A549 (cell line): ENCODE measurements at regions not wholly inside any gene's neighbourhood (a gene's known extent, or its start where the extent isn't known, plus 50 kb on each side); places are given as distances from the start of the nearest gene placed in this dataset.

Source experiments
- JUN ChIP-seq, 2 experiments: fragments of >200 bp; sonication (Bioruptor Twin); formaldehyde crosslinking; IDR thresholded peaks; 2 replicates in 1 of 2; 3 replicates in 1 of 2; pipeline ENCODE4 v1.6.1; 2016 to 2017
- POLR2A ChIP-seq: IDR thresholded peaks from 2 replicates; pipeline ENCODE4 v1.6.1; 2012; ENCODE audit warnings: mild to moderate bottlenecking, low read length
- TF ChIP-seq, protein P1 (sequence below): fragments of >200 bp; sonication (Bioruptor Twin); formaldehyde crosslinking; IDR thresholded peaks from 3 replicates; pipeline ENCODE4 v1.5.1; 2016
- TF ChIP-seq, protein P2 (sequence below): fragments of 200-600 bp; sonication (generic); IDR thresholded peaks from 2 replicates; pipeline ENCODE4 v1.6.1; 2016; ENCODE audit warnings: antibody characterized with exemption, mild to moderate bottlenecking, moderate library complexity
- TF ChIP-seq, protein P3 (sequence below): IDR thresholded peaks from 2 replicates; pipeline ENCODE4 v1.6.1; 2012

DNA sequence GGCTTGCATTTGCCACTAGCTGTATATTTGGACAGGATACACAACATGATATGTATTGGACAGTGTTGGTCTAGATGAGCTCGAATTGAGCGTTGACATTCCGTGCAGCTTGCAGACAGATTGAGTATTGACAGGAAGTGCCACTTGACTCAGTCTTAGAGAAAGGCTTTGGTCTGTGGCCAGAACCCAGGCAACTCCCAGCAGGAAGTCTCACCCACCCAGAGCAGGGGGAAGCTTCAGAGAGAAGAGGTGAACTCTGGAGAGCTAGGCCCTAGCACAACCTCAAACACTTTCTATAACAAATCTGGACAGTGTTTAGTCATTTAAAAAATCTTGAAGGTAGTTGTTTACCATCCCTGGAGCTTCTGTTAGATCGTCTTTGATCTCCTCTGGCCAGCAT lies 280.5 kb downstream of the FBXW7 start:
- TF ChIP-seq, protein P1, sequence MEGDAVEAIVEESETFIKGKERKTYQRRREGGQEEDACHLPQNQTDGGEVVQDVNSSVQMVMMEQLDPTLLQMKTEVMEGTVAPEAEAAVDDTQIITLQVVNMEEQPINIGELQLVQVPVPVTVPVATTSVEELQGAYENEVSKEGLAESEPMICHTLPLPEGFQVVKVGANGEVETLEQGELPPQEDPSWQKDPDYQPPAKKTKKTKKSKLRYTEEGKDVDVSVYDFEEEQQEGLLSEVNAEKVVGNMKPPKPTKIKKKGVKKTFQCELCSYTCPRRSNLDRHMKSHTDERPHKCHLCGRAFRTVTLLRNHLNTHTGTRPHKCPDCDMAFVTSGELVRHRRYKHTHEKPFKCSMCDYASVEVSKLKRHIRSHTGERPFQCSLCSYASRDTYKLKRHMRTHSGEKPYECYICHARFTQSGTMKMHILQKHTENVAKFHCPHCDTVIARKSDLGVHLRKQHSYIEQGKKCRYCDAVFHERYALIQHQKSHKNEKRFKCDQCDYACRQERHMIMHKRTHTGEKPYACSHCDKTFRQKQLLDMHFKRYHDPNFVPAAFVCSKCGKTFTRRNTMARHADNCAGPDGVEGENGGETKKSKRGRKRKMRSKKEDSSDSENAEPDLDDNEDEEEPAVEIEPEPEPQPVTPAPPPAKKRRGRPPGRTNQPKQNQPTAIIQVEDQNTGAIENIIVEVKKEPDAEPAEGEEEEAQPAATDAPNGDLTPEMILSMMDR = no peak
- TF ChIP-seq POLR2A (no peak), JUN (IDR thresholded peaks at IDR 0.05) (no peak)
- TF ChIP-seq, protein P2, sequence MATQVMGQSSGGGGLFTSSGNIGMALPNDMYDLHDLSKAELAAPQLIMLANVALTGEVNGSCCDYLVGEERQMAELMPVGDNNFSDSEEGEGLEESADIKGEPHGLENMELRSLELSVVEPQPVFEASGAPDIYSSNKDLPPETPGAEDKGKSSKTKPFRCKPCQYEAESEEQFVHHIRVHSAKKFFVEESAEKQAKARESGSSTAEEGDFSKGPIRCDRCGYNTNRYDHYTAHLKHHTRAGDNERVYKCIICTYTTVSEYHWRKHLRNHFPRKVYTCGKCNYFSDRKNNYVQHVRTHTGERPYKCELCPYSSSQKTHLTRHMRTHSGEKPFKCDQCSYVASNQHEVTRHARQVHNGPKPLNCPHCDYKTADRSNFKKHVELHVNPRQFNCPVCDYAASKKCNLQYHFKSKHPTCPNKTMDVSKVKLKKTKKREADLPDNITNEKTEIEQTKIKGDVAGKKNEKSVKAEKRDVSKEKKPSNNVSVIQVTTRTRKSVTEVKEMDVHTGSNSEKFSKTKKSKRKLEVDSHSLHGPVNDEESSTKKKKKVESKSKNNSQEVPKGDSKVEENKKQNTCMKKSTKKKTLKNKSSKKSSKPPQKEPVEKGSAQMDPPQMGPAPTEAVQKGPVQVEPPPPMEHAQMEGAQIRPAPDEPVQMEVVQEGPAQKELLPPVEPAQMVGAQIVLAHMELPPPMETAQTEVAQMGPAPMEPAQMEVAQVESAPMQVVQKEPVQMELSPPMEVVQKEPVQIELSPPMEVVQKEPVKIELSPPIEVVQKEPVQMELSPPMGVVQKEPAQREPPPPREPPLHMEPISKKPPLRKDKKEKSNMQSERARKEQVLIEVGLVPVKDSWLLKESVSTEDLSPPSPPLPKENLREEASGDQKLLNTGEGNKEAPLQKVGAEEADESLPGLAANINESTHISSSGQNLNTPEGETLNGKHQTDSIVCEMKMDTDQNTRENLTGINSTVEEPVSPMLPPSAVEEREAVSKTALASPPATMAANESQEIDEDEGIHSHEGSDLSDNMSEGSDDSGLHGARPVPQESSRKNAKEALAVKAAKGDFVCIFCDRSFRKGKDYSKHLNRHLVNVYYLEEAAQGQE = no peak
- TF ChIP-seq, protein P3, sequence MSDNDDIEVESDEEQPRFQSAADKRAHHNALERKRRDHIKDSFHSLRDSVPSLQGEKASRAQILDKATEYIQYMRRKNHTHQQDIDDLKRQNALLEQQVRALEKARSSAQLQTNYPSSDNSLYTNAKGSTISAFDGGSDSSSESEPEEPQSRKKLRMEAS = no peak
